Fibroblast of lung (primary cell): ENCODE measurements at regions not wholly inside any gene's neighbourhood (a gene's known extent, or its start where the extent isn't known, plus 50 kb on each side); places are given as distances from the start of the nearest gene placed in this dataset.
"Not testable (repeated sequence)": the region's sequence is repeated elsewhere in the genome, so short reads cannot be mapped to it uniquely, and the experiment has no call there.

Experiments used
- DNase-seq, 2 donors: peaks; one replicate each; pipeline versions ENCODE4 v3.0.0 to v3.0.0-alpha.2; 2010; ENCODE audit warnings: low read depth in 2 of 2
- H2AFZ ChIP-seq: 2 replicates; pipeline ENCODE4 v1.5.1; 2012; ENCODE audit warnings: low read length, control low read depth, inconsistent platforms
- H3K27ac ChIP-seq: 2 replicates; pipeline ENCODE4 v1.5.1; 2011; ENCODE audit warnings: low read length, control low read depth; ENCODE audit not compliant: insufficient read depth
- H3K27me3 ChIP-seq: 2 replicates; pipeline ENCODE4 v1.5.1; 2011; ENCODE audit warnings: mild to moderate bottlenecking, low read length; ENCODE audit not compliant: control insufficient read depth, insufficient read depth
- H3K36me3 ChIP-seq: 2 replicates; pipeline ENCODE4 v1.5.1; 2011; ENCODE audit warnings: low read length; ENCODE audit not compliant: control insufficient read depth, insufficient read depth
- H3K4me1 ChIP-seq: 2 replicates; pipeline ENCODE4 v1.5.1; 2011; ENCODE audit warnings: low read length; ENCODE audit not compliant: control insufficient read depth, insufficient read depth; ENCODE audit errors: extremely low read depth
- H3K4me2 ChIP-seq: 2 replicates; pipeline ENCODE4 v1.5.1; 2011; ENCODE audit warnings: low read length, control low read depth; ENCODE audit not compliant: insufficient read depth; ENCODE audit errors: extremely low read depth
- H3K4me3 ChIP-seq, 4 experiments: fragments of 200-600 bp in 1 of 4; sonication (generic) in 1 of 4; replicated peaks in 1 of 4; 2 replicates each; pipeline ENCODE4 v1.5.1; 2011 to 2016; ENCODE audit warnings: low read length in 4 of 4, low read depth in 3 of 4, mild to moderate bottlenecking in 3 of 4, control low read depth in 2 of 4, inconsistent platforms in 1 of 4, mixed read lengths in 1 of 4; ENCODE audit not compliant: insufficient read depth in 1 of 4; ENCODE audit errors: control extremely low read depth in 1 of 4
- H3K79me2 ChIP-seq: 2 replicates; pipeline ENCODE4 v1.5.1; 2012; ENCODE audit warnings: mild to moderate bottlenecking, low read length, inconsistent platforms; ENCODE audit not compliant: control insufficient read depth, insufficient read depth
- H3K9ac ChIP-seq: 2 replicates; pipeline ENCODE4 v1.5.1; 2011; ENCODE audit warnings: mild to moderate bottlenecking, low read length, control low read depth; ENCODE audit not compliant: insufficient read depth
- H3K9me3 ChIP-seq: 2 replicates; pipeline ENCODE4 v1.5.1; 2012; ENCODE audit warnings: low read depth, low read length; ENCODE audit not compliant: control insufficient read depth, insufficient read depth
- H4K20me1 ChIP-seq: 2 replicates; pipeline ENCODE4 v1.5.1; 2011; ENCODE audit warnings: low read length; ENCODE audit not compliant: control insufficient read depth, insufficient read depth; ENCODE audit errors: extremely low read depth
- EZH2 ChIP-seq: IDR thresholded peaks from 2 replicates; pipeline ENCODE4 v1.5.1; 2012; ENCODE audit warnings: low read length, control low read depth, mild to moderate bottlenecking; ENCODE audit errors: missing control alignments
- TF ChIP-seq, protein P1 (sequence below), 2 donors: IDR thresholded peaks in 1 of 2; conservative IDR thresholded peaks in 1 of 2; 1 replicate in 1 of 2; 2 replicates in 1 of 2; pipeline ENCODE4 v1.5.1; 2011 to 2012; ENCODE audit warnings: low read length in 2 of 2, control low read depth in 1 of 2, inconsistent platforms in 1 of 2, low read depth in 1 of 2, mild to moderate bottlenecking in 1 of 2

DNA sequence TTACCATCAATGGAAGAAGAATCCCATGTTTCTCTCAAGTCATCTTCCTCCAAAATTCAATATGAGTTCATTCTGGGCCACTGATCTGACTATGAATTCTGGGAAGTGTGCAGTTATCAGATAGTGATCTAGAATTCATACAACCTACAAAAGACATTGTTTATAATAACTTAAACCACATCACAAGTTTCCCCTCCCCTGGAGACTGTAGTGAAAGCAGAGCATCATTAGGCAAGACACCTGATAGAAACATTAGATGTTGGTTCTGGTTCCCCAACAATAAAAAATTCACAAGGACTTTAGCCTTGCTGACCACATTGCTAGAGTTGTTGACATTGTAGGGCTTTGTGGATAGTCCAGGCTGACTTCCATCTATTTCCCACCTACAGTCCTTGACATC lies 506.4 kb upstream of the JAG1 start:
- Histone ChIP-seq H3K27me3 (no peaks in the 10 kb centered on the region), H3K27ac (no peak overlapping the region), H3K79me2 (no peaks in the 10 kb centered on the region), H3K4me3 (no peak overlapping the region), H2AFZ (no peak overlapping the region), H3K36me3 (no peaks in the 10 kb centered on the region), H3K9me3 (no peaks in the 10 kb centered on the region), H3K4me2 (no peak overlapping the region), H3K4me1 (no peaks in the 10 kb centered on the region), H4K20me1 (no peaks in the 10 kb centered on the region), H3K9ac (no peak overlapping the region)
- no peak for DNase-seq
- TF ChIP-seq EZH2, result no peak
- TF ChIP-seq, protein P1, sequence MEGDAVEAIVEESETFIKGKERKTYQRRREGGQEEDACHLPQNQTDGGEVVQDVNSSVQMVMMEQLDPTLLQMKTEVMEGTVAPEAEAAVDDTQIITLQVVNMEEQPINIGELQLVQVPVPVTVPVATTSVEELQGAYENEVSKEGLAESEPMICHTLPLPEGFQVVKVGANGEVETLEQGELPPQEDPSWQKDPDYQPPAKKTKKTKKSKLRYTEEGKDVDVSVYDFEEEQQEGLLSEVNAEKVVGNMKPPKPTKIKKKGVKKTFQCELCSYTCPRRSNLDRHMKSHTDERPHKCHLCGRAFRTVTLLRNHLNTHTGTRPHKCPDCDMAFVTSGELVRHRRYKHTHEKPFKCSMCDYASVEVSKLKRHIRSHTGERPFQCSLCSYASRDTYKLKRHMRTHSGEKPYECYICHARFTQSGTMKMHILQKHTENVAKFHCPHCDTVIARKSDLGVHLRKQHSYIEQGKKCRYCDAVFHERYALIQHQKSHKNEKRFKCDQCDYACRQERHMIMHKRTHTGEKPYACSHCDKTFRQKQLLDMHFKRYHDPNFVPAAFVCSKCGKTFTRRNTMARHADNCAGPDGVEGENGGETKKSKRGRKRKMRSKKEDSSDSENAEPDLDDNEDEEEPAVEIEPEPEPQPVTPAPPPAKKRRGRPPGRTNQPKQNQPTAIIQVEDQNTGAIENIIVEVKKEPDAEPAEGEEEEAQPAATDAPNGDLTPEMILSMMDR (conservative IDR thresholded peaks at IDR 0.05 in 1 of 2, IDR thresholded peaks at IDR 0.05 in 1 of 2; ENCODE audit: low read depth in 1 of 2, low read length in 2 of 2), result no peak

DNA sequence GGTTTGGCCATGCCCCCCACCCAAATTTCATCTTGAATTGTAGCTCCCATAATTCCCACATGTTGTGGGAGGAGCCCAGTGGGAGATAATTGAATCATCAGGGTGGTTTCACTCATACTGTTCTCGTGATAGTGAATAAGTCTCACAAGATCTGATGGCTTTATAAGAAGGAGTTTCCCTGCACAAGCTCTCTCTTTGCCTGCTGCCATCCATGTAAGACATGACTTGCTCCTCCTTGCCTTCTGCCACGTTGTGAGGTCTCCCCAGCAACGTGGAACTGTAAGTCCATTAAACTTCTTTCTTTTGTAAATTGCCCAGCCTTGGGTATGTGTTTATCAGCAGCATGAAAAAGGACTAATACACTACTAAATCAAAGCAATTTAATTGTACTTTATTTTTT lies 507.3 kb upstream of the JAG1 start:
- not testable (repeated sequence) for H3K4me1 ChIP-seq, H2AFZ ChIP-seq, H3K27ac ChIP-seq, H4K20me1 ChIP-seq, H3K4me2 ChIP-seq, H3K9ac ChIP-seq, H3K9me3 ChIP-seq, DNase-seq, H3K36me3 ChIP-seq, H3K79me2 ChIP-seq, H3K27me3 ChIP-seq, H3K4me3 ChIP-seq

DNA sequence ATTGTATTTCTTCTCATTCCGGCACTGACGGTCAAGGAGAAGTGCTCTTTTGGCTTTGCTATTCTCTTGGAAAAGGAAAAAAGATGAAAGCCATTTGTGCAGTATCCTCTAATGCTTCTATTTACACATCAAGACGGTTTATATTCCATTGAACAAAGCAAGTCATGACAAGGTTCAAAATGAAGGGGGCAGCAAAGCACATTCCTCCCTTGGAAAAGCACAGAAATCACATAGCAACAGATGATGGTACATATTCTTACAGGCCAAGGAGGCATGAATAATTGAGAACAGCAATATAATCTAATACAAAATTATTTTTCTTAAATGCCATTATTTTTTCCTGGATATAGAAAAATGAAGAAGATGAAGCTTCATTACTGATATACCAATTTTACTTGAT lies 508.2 kb upstream of the JAG1 start:
- no peak overlapping the region for H3K4me2 ChIP-seq

More for the DNA sequence above, 508.2 kb upstream of the JAG1 start:
- TF ChIP-seq, protein P1 (conservative IDR thresholded peaks at IDR 0.05 in 1 of 2, IDR thresholded peaks at IDR 0.05 in 1 of 2; ENCODE audit: low read depth in 1 of 2, low read length in 2 of 2), result no peak
- no peak for TF ChIP-seq EZH2
- no peaks in the 10 kb centered on the region for H3K36me3 ChIP-seq
- no peaks in the 10 kb centered on the region for H3K79me2 ChIP-seq
- no peaks in the 10 kb centered on the region for H3K9me3 ChIP-seq
- no peaks in the 10 kb centered on the region for H4K20me1 ChIP-seq
- H2AFZ ChIP-seq, result no peak overlapping the region
- H3K27me3 ChIP-seq, result no peaks in the 10 kb centered on the region
- H3K4me1 ChIP-seq, result no peaks in the 10 kb centered on the region
- H3K9ac ChIP-seq, result no peak overlapping the region
- no peak overlapping the region for H3K27ac ChIP-seq
- DNase-seq, result no peak
- no peak overlapping the region for H3K4me3 ChIP-seq
